HG03354 (cell line): ENCODE measurements at regions not wholly inside any gene's neighbourhood (a gene's known extent, or its start where the extent isn't known, plus 50 kb on each side); places are given as distances from the start of the nearest gene placed in this dataset.
"Not testable (repeated sequence)": the region's sequence is repeated elsewhere in the genome, so short reads cannot be mapped to it uniquely, and the experiment has no call there.

ENCODE experiments used
- ATAC-seq: cut with Tn5 transposase; IDR thresholded peaks from one replicate; pipeline ENCODE4 v1.9.1; 2021; ENCODE audit warnings: mild to moderate bottlenecking; ENCODE audit not compliant: unreplicated experiment, poor library complexity, severe bottlenecking

DNA sequence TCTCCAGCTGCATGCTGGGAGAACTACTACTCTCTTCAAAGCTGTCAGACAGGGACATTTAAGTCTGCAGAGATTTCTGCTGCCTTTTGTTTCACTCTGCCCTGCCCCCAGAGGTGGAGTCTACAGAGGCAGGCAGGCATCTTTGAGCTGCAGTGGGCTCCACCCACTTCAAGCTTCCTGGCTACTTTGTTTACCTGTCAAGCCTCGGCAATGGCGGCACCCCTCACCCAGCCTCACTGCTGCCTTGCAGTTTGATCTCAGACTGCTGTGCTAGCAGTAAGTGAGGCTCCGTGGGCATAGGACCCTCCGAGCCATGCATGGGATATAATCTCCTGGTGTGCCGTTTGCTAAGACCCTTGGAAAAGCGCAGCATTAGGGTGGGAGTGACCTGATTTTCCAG lies 61.7 kb downstream of the DMRTA1 start:
- ATAC-seq, result not testable (repeated sequence)

DNA sequence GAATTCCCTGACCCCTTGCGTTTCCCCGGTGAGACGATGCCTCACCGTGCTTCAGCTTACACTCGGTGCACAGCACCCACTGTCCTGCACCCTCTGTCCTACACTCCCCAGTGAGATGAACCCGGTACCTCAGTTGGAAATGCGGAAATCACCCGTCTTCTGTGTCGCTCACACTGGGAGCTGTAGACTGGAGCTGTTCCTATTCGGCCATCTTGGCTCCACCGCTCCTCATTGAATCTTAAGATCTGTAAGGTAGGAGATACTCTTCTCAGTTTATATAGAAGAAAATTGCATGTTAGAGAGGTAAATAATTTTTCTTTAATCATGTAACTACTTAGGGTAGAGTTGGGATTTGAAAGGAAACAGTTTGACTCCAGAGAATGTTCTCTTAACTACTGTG lies 62.2 kb downstream of the DMRTA1 start:
- no peak for ATAC-seq

- peak; percentile 73 for ATAC-seq
Observed at GRCh38 chr9:22512495-22512894, 65.9 kb downstream of the DMRTA1 start.

- no peak for ATAC-seq
Observed at GRCh38 chr9:22514871-22515270, 68.2 kb downstream of the DMRTA1 start.

- no peak for ATAC-seq
Observed at GRCh38 chr9:22522206-22522740, 75.6 kb downstream of the DMRTA1 start.

DNA sequence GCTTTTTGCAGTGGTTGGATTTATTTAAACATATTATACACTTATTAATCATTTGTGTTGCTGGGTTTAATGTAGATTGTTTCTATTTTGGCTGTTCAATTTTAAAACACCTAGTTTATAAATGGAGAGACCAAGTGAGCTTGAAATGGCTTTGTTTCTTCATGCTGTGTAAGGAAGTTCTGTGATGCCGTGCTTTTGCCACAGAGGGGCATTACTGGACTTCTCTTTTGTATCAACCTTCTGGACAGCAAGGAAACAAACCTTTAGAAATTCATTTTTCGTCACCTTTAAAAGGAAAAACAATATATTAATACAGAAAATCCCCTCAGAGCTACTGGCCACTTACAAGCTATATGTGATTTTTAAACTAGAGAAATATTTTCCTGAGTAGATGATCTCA lies 81.9 kb downstream of the DMRTA1 start:
- ATAC-seq, result no peak

GRCh38 chr9:22529426-22530199 lies 83.0 kb downstream of the DMRTA1 start:
- ATAC-seq, result no peak

DNA sequence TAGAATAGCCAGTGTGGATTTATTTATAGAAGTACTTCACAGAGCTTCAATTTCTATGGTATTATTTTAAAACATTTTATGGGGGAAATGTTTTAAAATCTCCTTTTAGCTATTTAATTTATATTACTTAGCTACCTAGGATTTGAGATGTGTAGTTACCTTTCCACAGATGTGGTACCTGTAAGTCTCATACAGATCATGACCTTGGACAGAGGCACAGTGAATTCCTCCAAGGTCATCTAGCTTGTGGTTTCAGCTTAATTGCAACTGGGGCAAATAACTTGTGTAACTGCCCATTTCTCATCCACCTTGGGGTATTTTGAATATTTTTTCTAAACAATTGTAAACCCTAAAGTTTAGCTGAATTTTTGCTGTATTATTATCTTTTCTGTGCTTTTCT lies 89.2 kb downstream of the DMRTA1 start:
- ATAC-seq, result no peak

- no peak for ATAC-seq
Observed at GRCh38 chr9:22537721-22538120, 91.1 kb downstream of the DMRTA1 start.

DNA sequence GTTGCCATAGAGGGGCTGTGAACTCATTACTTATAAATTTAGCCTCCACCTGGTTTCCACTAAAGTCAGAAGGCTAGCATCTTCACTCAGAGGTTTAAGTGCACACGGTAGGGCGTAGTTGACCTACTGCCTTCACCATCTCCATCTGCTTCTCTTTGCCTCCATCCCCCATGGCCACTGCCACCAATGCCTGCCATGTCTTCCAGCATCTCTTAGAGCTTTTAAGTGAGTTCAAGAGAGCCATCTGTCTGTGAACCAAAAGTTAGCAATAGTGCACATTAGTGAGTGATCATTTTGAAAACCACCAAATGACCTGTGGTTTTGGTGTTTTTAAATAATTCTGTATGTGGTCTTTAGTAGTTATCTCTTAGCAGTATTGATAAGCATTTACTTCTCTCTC lies 102.0 kb downstream of the DMRTA1 start:
- no peak for ATAC-seq

- ATAC-seq, result no peak
Observed at GRCh38 chr9:22574740-22575139, 128.1 kb downstream of the DMRTA1 start.

GRCh38 chr9:22580788-22581187 lies 134.2 kb downstream of the DMRTA1 start:
- ATAC-seq, result no peak

DNA sequence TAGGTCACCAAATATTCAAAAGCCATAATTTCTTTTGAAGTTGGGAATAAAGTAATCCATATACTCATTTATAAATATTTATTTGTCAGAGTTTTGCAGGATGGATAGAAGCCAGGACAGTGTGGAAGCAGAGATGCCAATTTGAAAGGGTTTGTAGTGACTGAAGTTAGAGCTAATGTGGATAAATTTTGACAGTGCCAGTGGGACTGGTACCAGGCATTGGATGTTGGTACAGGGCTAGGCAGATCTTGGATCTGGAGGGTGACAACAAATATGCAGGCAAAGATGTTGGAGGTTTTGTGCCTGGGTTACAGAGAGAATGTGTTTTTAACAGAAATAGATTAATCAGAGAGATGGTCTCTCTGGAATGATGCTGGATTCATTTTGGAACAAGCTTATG lies 135.6 kb downstream of the DMRTA1 start:
- no peak for ATAC-seq

DNA sequence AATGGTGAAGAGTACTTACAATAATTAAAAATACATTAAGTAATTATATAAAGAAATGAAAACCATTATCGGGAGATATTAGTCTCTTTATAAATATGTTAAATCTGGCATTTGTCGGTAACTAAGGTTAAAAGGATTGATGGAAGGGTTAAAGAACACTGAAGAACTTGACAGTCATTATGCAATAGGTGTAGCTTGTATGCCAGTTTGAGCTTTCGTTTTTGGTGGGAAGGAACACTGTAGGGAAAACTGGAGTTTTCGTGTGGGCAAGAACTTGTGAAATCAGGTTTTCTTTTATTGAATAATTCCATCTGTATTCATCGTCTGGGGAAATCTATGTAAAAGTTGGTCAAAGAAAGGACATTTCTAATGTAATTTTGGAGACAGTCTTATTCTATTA lies 142.3 kb downstream of the DMRTA1 start:
- ATAC-seq, result no peak

DNA sequence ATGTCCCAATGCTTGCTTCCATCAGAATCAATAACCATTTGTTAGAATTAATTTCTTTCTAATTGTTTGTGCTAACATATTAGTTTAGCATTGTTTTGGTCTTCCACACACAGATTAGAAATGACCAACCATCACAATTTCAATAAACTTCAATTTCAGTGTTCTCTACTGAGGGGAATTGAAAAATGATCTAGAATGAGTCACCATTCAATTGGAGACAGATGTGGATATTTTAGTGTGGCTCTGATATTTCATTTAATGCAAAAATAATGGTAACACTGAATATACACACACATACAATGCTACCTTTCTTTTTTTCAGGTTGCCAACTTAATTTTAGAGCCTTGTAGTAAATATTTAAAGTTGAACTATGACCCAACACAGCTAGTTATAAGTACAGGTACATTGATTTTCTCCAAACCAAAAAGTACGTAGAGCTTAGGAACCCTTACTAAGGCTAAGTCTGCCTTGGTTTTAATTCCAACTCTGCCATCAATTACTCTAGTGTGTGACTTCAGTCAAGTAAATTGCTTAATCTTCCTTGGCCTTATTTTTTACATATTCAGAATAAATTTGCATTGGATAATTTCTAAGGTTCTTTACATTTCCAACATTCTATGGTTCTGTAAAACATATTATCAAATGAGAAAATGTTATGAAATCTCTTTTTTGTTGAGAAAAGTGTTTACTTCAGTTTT lies 143.9 kb downstream of the DMRTA1 start:
- ATAC-seq, result no peak

- ATAC-seq, result no peak
Observed at GRCh38 chr9:22595805-22596204, 149.2 kb downstream of the DMRTA1 start.

GRCh38 chr9:22617156-22617555 lies 170.5 kb downstream of the DMRTA1 start:
- ATAC-seq, result no peak

GRCh38 chr9:22622815-22623214 lies 176.2 kb downstream of the DMRTA1 start:
- ATAC-seq, result no peak

- ATAC-seq, result no peak
Observed at GRCh38 chr9:22623236-22623635, 176.6 kb downstream of the DMRTA1 start.

- no peak for ATAC-seq
Observed at GRCh38 chr9:22625540-22625939, 178.9 kb downstream of the DMRTA1 start.

DNA sequence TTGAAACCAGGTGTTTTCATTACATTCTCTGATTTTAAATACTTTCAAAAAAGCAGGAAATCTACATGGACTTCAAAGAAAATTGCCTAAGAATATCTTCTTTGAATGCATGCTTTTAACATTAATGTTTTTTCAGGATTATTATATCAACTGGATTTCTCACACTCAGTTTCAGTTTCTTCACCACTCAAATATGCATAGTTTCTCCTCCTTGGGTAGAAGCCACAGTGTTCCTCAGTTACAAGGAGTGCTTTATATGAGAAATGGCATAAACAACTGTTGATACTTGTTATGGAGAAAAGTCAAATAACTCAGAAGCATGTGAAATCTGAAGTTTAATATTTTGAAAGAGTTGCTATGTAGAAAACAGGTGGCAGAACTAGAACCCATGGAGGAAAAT lies 196.9 kb downstream of the DMRTA1 start:
- no peak for ATAC-seq
